AG04449 (cell line): ENCODE measurements at regions not wholly inside any gene's neighbourhood (a gene's known extent, or its start where the extent isn't known, plus 50 kb on each side); places are given as distances from the start of the nearest gene placed in this dataset.

ENCODE experiments used
- CTCF ChIA-PET: fragments of 350-600 bp; formaldehyde crosslinking; extraction: SDS; loops from one replicate; lab custom pipeline; 2021; ENCODE audit warnings: antibody characterized with exemption; lab: Yijun Ruan, JAX
- POLR2A ChIA-PET: fragments of 400-600, 350-600 bp; formaldehyde crosslinking; extraction: SDS; loops from one replicate; lab custom pipeline; 2020; ENCODE audit warnings: antibody characterized with exemption, inconsistent platforms; lab: Yijun Ruan, JAX
- DNase-seq: peaks from one replicate; pipeline ENCODE4 v3.0.0-alpha.2; 2010; ENCODE audit warnings: low read depth, low spot score
- H3K4me3 ChIP-seq: 2 replicates; pipeline ENCODE4 v1.5.1; 2011; ENCODE audit warnings: low read depth, mild to moderate bottlenecking, control low read depth, low read length
- CTCF ChIP-seq: IDR thresholded peaks from one replicate; pipeline ENCODE4 v1.5.1; 2011; ENCODE audit warnings: mild to moderate bottlenecking, moderate library complexity, low read length, control low read depth, inconsistent platforms; ENCODE audit not compliant: insufficient read depth; ENCODE audit errors: missing control alignments

GRCh38 chr1:29809446-29810120, 573.3 kb downstream of the PTPRU start:
- ChIA-PET CTCF (interaction anchor here (1.2 kb wide), 1 partner anchor 17 kb away, joined by 3 read pairs; no protein-coding TSS in a partner anchor), POLR2A (no interaction called here)
- DNase-seq = no peak
- no peak for TF ChIP-seq CTCF
- H3K4me3 ChIP-seq = no peak overlapping the region

- ChIA-PET CTCF (no interaction called here), POLR2A (no interaction called here)
- TF ChIP-seq CTCF = no peak
- no peak overlapping the region for H3K4me3 ChIP-seq
- no peak for DNase-seq
Measured at GRCh38 chr1:29808141-29808995, 572.0 kb downstream of the PTPRU start.

DNA sequence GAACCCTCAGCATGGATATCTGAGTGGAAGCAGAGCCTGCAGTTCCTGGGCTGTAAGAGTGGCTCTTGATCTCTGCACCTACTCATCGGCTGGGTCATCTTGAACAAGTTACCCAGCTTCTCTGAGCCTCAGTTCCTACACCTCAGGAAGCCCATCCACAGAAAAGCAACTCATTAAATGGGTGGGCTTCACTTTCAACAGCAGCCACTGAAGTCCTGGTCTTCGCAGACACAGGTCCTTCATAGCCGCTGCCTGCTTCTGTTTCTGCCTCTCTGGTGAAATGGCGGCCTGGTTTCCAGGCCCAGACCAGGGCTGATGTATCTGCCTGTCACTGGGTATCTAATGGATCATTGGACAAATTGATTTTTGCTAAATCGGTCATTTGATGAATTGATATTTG, 571.4 kb downstream of the PTPRU start:
- POLR2A ChIA-PET = no interaction called here
- CTCF ChIA-PET = no interaction called here
- no peak for TF ChIP-seq CTCF
- no peak overlapping the region for H3K4me3 ChIP-seq
- no peak for DNase-seq

GRCh38 chr1:29806646-29807319, 570.5 kb downstream of the PTPRU start:
- DNase-seq = no peak
- ChIA-PET POLR2A (no interaction called here), CTCF (interaction anchor here (1.2 kb wide), 1 partner anchor 13 kb away, joined by 4 read pairs; no protein-coding TSS in a partner anchor)
- TF ChIP-seq CTCF = no peak
- H3K4me3 ChIP-seq = no peak overlapping the region

GRCh38 chr1:29805896-29806160, 569.5 kb downstream of the PTPRU start:
- no peak overlapping the region for H3K4me3 ChIP-seq
- CTCF ChIA-PET = no interaction called here
- POLR2A ChIA-PET = no interaction called here
- no peak for TF ChIP-seq CTCF
- DNase-seq = no peak

GRCh38 chr1:29805122-29805895, 569.0 kb downstream of the PTPRU start:
- ChIA-PET POLR2A (no interaction called here), CTCF (interaction anchor here (1.2 to 2.8 kb wide), 2 partner anchors 12 to 15 kb away, joined by 3 to 18 read pairs; no protein-coding TSS in a partner anchor)
- DNase-seq = no peak
- no peak overlapping the region for H3K4me3 ChIP-seq
- TF ChIP-seq CTCF = no peak
